Astrocyte (in vitro differentiated cells and primary cell): ENCODE measurements at regions not wholly inside any gene's neighbourhood (a gene's known extent, or its start where the extent isn't known, plus 50 kb on each side); places are given as distances from the start of the nearest gene placed in this dataset.

ENCODE experiments used
- DNase-seq: peaks from one replicate; pipeline ENCODE4 v3.0.0-alpha.2; 2010; ENCODE audit warnings: low read depth
- FAIRE-seq: peaks from 2 replicates; lab custom pipeline; 2011; peaks lifted over from hg19 to GRCh38; lab: Jason Lieb, UNC
- H2AFZ ChIP-seq: 2 replicates; pipeline ENCODE4 v1.6.0; 2012; ENCODE audit warnings: low read depth, low read length, inconsistent platforms
- H3K27ac ChIP-seq: 2 replicates; pipeline ENCODE4 v1.5.1; 2011; ENCODE audit warnings: low read depth, low read length, inconsistent platforms
- H3K27me3 ChIP-seq: 2 replicates; pipeline ENCODE4 v1.6.0; 2011; ENCODE audit warnings: low read length, inconsistent platforms; ENCODE audit not compliant: insufficient read depth
- H3K36me3 ChIP-seq: 2 replicates; pipeline ENCODE4 v1.5.1; 2011; ENCODE audit warnings: low read length, inconsistent platforms; ENCODE audit not compliant: insufficient read depth
- H3K4me1 ChIP-seq: 2 replicates; pipeline ENCODE4 v1.5.1; 2011; ENCODE audit warnings: low read length, inconsistent platforms; ENCODE audit not compliant: insufficient read depth
- H3K4me2 ChIP-seq: 2 replicates; pipeline ENCODE4 v1.6.0; 2012; ENCODE audit warnings: low read length, inconsistent platforms
- H3K4me3 ChIP-seq: 2 replicates; pipeline ENCODE4 v1.5.1; 2011; ENCODE audit warnings: low read depth, mild to moderate bottlenecking, low read length, inconsistent platforms; ENCODE audit not compliant: insufficient read depth
- H3K79me2 ChIP-seq: 2 replicates; pipeline ENCODE4 v1.6.0; 2012; ENCODE audit warnings: mild to moderate bottlenecking, low read length, inconsistent platforms; ENCODE audit not compliant: insufficient read depth
- H3K9ac ChIP-seq: 2 replicates; pipeline ENCODE4 v1.6.0; 2012; ENCODE audit warnings: mild to moderate bottlenecking, low read length, inconsistent platforms
- H3K9me3 ChIP-seq: 2 replicates; pipeline ENCODE4 v1.5.1; 2012; ENCODE audit warnings: low read depth, mild to moderate bottlenecking, low read length, inconsistent platforms; ENCODE audit not compliant: insufficient read depth
- H4K20me1 ChIP-seq: 2 replicates; pipeline ENCODE4 v1.6.0; 2012; ENCODE audit warnings: low read length, inconsistent platforms; ENCODE audit not compliant: insufficient read depth
- H3K27ac Mint-ChIP-seq: one replicate; pipeline ENCODE4 v1.8.0; 2021; ENCODE audit warnings: mild to moderate bottlenecking, mixed read lengths; ENCODE audit not compliant: unreplicated experiment
- H3K27me3 Mint-ChIP-seq: one replicate; pipeline ENCODE4 v1.8.0; 2021; ENCODE audit warnings: low read depth, mixed read lengths; ENCODE audit not compliant: unreplicated experiment
- H3K36me3 Mint-ChIP-seq: one replicate; pipeline ENCODE4 v1.8.0; 2021; ENCODE audit warnings: low read depth, mixed read lengths; ENCODE audit not compliant: unreplicated experiment
- H3K4me1 Mint-ChIP-seq: one replicate; pipeline ENCODE4 v1.8.0; 2021; ENCODE audit warnings: low read depth, mixed read lengths; ENCODE audit not compliant: unreplicated experiment
- H3K4me3 Mint-ChIP-seq: one replicate; pipeline ENCODE4 v1.8.0; 2021; ENCODE audit warnings: mild to moderate bottlenecking, moderate library complexity, mixed read lengths; ENCODE audit not compliant: unreplicated experiment
- H3K9me3 Mint-ChIP-seq: one replicate; pipeline ENCODE4 v1.8.0; 2021; ENCODE audit warnings: mild to moderate bottlenecking, mixed read lengths; ENCODE audit not compliant: unreplicated experiment
- CTCF ChIP-seq: IDR thresholded peaks from 2 replicates; pipeline ENCODE4 v1.5.1; 2011; ENCODE audit warnings: low read depth, mild to moderate bottlenecking, inconsistent platforms, low read length, moderate library complexity; ENCODE audit not compliant: insufficient read depth
- EZH2 ChIP-seq: IDR thresholded peaks from 2 replicates; pipeline ENCODE4 v1.6.1; 2012; ENCODE audit warnings: mild to moderate bottlenecking, low read length, inconsistent platforms; ENCODE audit not compliant: insufficient read depth

GRCh38 chr2:7971841-7972240, 710.0 kb upstream of the ID2 start:
- H3K9ac ChIP-seq, result no peak overlapping the region
- peaks cover 12% of the 10 kb centered on the region for H3K27me3 Mint-ChIP-seq
- no peak overlapping the region for H3K27ac Mint-ChIP-seq
- FAIRE-seq (no peak), DNase-seq (no peak)
- H3K9me3 ChIP-seq, result no peaks in the 10 kb centered on the region
- no peaks in the 10 kb centered on the region for H4K20me1 ChIP-seq
- no peaks in the 10 kb centered on the region for H3K36me3 ChIP-seq
- no peak overlapping the region for H2AFZ ChIP-seq
- H3K27me3 ChIP-seq, result peaks cover 3% of the 10 kb centered on the region
- peaks cover under 1% of the 10 kb centered on the region for H3K9me3 Mint-ChIP-seq
- TF ChIP-seq CTCF (no peak), EZH2 (no peak)
- no peaks in the 10 kb centered on the region for H3K4me1 ChIP-seq
- H3K27ac ChIP-seq, result no peak overlapping the region
- no peak overlapping the region for H3K4me3 Mint-ChIP-seq
- no peaks in the 10 kb centered on the region for H3K36me3 Mint-ChIP-seq
- no peak overlapping the region for H3K4me2 ChIP-seq
- H3K4me3 ChIP-seq, result no peak overlapping the region
- peaks cover 2% of the 10 kb centered on the region for H3K4me1 Mint-ChIP-seq
- no peaks in the 10 kb centered on the region for H3K79me2 ChIP-seq

- Mint-ChIP-seq H3K4me1 (peaks cover 2% of the 10 kb centered on the region), H3K36me3 (no peaks in the 10 kb centered on the region), H3K27ac (no peak overlapping the region), H3K27me3 (peaks cover 6% of the 10 kb centered on the region), H3K4me3 (no peak overlapping the region), H3K9me3 (no peaks in the 10 kb centered on the region)
- H2AFZ ChIP-seq, result no peak overlapping the region
- H3K79me2 ChIP-seq, result no peaks in the 10 kb centered on the region
- H3K9me3 ChIP-seq, result no peaks in the 10 kb centered on the region
- no peak overlapping the region for H3K27ac ChIP-seq
- H3K4me2 ChIP-seq, result no peak overlapping the region
- no peak overlapping the region for H3K9ac ChIP-seq
- no peak for TF ChIP-seq EZH2
- no peak for TF ChIP-seq CTCF
- no peaks in the 10 kb centered on the region for H4K20me1 ChIP-seq
- DNase-seq, result no peak
- H3K27me3 ChIP-seq, result peaks cover 3% of the 10 kb centered on the region
- no peaks in the 10 kb centered on the region for H3K4me1 ChIP-seq
- FAIRE-seq, result no peak
- H3K36me3 ChIP-seq, result no peaks in the 10 kb centered on the region
- no peak overlapping the region for H3K4me3 ChIP-seq
These were observed 709.2 kb upstream of the ID2 start for GRCh38 chr2:7972670-7973069.

- Histone ChIP-seq H2AFZ (no peak overlapping the region), H3K36me3 (no peaks in the 10 kb centered on the region), H3K9ac (no peak overlapping the region), H3K9me3 (no peaks in the 10 kb centered on the region), H4K20me1 (no peaks in the 10 kb centered on the region), H3K79me2 (no peaks in the 10 kb centered on the region), H3K4me2 (no peak overlapping the region), H3K4me3 (no peak overlapping the region), H3K4me1 (no peaks in the 10 kb centered on the region), H3K27ac (no peak overlapping the region), H3K27me3 (peaks cover 3% of the 10 kb centered on the region)
- Mint-ChIP-seq H3K4me3 (no peak overlapping the region), H3K27ac (no peak overlapping the region), H3K36me3 (no peaks in the 10 kb centered on the region), H3K9me3 (no peaks in the 10 kb centered on the region), H3K27me3 (peaks cover 8% of the 10 kb centered on the region), H3K4me1 (peaks cover 2% of the 10 kb centered on the region)
- no peak for DNase-seq
- FAIRE-seq, result peak; percentile 49
- TF ChIP-seq EZH2, result no peak
- no peak for TF ChIP-seq CTCF
These were observed 707.9 kb upstream of the ID2 start for GRCh38 chr2:7973801-7974480.
